ENCODE measurements at regions not wholly inside any gene's neighbourhood (a gene's known extent, or its start where the extent isn't known, plus 50 kb on each side); places are given as distances from the start of the nearest gene placed in this dataset.

DNA sequence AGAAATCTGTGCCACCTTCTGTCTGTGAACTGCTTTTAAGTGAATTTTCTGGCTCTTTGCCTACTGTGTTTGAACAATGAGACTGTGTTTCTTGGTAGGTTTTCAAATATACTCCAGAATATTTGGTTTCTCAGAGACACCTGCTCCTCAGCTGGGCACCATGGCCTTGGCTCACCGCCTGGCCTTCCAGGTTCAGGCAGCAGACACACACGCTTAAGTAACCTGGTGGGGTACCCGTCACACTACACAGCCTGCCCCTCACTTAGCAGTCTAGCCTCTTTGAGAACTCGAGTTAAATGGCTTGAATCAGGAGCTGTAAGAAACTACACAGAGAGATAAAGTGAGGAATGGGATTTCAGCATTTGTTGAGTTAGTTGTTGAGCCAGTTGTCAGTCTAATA, 530.5 kb downstream of the MTRR start (continued):
- TF ChIP-seq, protein P1, sequence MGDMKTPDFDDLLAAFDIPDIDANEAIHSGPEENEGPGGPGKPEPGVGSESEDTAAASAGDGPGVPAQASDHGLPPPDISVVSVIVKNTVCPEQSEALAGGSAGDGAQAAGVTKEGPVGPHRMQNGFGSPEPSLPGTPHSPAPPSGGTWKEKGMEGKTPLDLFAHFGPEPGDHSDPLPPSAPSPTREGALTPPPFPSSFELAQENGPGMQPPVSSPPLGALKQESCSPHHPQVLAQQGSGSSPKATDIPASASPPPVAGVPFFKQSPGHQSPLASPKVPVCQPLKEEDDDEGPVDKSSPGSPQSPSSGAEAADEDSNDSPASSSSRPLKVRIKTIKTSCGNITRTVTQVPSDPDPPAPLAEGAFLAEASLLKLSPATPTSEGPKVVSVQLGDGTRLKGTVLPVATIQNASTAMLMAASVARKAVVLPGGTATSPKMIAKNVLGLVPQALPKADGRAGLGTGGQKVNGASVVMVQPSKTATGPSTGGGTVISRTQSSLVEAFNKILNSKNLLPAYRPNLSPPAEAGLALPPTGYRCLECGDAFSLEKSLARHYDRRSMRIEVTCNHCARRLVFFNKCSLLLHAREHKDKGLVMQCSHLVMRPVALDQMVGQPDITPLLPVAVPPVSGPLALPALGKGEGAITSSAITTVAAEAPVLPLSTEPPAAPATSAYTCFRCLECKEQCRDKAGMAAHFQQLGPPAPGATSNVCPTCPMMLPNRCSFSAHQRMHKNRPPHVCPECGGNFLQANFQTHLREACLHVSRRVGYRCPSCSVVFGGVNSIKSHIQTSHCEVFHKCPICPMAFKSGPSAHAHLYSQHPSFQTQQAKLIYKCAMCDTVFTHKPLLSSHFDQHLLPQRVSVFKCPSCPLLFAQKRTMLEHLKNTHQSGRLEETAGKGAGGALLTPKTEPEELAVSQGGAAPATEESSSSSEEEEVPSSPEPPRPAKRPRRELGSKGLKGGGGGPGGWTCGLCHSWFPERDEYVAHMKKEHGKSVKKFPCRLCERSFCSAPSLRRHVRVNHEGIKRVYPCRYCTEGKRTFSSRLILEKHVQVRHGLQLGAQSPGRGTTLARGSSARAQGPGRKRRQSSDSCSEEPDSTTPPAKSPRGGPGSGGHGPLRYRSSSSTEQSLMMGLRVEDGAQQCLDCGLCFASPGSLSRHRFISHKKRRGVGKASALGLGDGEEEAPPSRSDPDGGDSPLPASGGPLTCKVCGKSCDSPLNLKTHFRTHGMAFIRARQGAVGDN (IDR thresholded peaks at IDR 0.05), result no peak
- TF ChIP-seq ZNF274 (IDR thresholded peaks at IDR 0.05; ENCODE audit: insufficient read depth, insufficient read length), result no peak
- TF ChIP-seq, protein P2, sequence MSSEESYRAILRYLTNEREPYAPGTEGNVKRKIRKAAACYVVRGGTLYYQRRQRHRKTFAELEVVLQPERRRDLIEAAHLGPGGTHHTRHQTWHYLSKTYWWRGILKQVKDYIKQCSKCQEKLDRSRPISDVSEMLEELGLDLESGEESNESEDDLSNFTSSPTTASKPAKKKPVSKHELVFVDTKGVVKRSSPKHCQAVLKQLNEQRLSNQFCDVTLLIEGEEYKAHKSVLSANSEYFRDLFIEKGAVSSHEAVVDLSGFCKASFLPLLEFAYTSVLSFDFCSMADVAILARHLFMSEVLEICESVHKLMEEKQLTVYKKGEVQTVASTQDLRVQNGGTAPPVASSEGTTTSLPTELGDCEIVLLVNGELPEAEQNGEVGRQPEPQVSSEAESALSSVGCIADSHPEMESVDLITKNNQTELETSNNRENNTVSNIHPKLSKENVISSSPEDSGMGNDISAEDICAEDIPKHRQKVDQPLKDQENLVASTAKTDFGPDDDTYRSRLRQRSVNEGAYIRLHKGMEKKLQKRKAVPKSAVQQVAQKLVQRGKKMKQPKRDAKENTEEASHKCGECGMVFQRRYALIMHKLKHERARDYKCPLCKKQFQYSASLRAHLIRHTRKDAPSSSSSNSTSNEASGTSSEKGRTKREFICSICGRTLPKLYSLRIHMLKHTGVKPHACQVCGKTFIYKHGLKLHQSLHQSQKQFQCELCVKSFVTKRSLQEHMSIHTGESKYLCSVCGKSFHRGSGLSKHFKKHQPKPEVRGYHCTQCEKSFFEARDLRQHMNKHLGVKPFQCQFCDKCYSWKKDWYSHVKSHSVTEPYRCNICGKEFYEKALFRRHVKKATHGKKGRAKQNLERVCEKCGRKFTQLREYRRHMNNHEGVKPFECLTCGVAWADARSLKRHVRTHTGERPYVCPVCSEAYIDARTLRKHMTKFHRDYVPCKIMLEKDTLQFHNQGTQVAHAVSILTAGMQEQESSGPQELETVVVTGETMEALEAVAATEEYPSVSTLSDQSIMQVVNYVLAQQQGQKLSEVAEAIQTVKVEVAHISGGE (CRISPR knock-in tag; IDR thresholded peaks at IDR 0.05), result no peak
- no peak for TF ChIP-seq ZNF207 (IDR thresholded peaks at IDR 0.05; ENCODE audit: borderline replicate concordance)
- no peak for TF ChIP-seq TCF12 (IDR thresholded peaks at IDR 0.05; ENCODE audit: low read depth, low read length)
- TF ChIP-seq BCL11A (IDR thresholded peaks at IDR 0.05; ENCODE audit: low read depth, low read length), result no peak

DNA sequence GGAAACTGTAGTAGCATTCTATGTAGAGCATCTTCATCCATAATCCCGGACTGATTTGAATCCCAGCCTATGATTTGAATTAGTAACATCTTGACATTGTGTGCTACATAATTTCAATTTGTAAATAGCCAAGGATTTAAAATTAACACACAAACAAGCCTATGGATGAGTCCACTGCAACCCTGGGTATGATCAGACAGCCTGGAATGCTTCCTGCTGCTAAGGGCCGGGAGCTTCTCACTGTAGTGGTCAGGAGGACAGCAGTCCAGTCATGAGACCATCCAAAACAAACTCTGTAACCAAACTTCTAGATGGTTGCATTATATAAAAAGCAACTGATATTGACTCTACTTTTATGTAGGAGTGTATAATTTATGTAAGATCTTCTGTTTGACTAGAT, 539.3 kb downstream of the MTRR start:
- TF ChIP-seq ZBED1 (IDR thresholded peaks at IDR 0.05; ENCODE audit: borderline replicate concordance), result no peak
- TF ChIP-seq SRF (IDR thresholded peaks at IDR 0.05; ENCODE audit: low read depth in 2 of 2, low read length in 2 of 2), result no peak
- TF ChIP-seq KDM1A (IDR thresholded peaks at IDR 0.05; ENCODE audit: borderline replicate concordance), result no peak
- TF ChIP-seq ZBTB33 (IDR thresholded peaks at IDR 0.05), result no peak
- ChIA-PET RAD21 (ENCODE audit: unreplicated experiment) (no interaction called here), SMC1A (ENCODE audit: uncharacterized antibody, unreplicated experiment) (no interaction called here), CTCF (no interaction called here), POLR2A (no interaction called here)
- intact Hi-C loops (cut with micrococcal nuclease; ENCODE audit: unreplicated experiment) (no loop called here), in situ Hi-C loops (cut with MboI) (no loop called here)
- Histone ChIP-seq H3K79me2 (ENCODE audit: control insufficient read depth, insufficient read depth, low read length) (no peaks in the 10 kb centered on the region), H2AFZ (ENCODE audit: control insufficient read depth, low read depth, low read length) (no peak overlapping the region), H3K27ac (ENCODE audit: control insufficient read depth, insufficient read depth) (no peak overlapping the region), H3K9me3 (replicated peaks; ENCODE audit: control insufficient read depth, insufficient read depth, low read length) (no peaks in the 10 kb centered on the region), H3K27me3 (replicated peaks in 1 of 2; ENCODE audit: control insufficient read depth in 2 of 2, insufficient read depth in 2 of 2, low read length in 1 of 2) (no peaks in the 10 kb centered on the region), H3K4me2 (ENCODE audit: control insufficient read depth, insufficient read depth) (no peak overlapping the region), H3K4me3 (no peak overlapping the region), H3K9ac (ENCODE audit: control insufficient read depth, insufficient read depth, low read length) (no peak overlapping the region), H3K4me1 (ENCODE audit: control insufficient read depth, insufficient read depth, low read length) (no peaks in the 10 kb centered on the region), H4K20me1 (ENCODE audit: control insufficient read depth, insufficient read depth) (no peaks in the 10 kb centered on the region), H3K36me3 (ENCODE audit: control insufficient read depth in 2 of 2, insufficient read depth in 2 of 2, low read length in 1 of 2) (no peaks in the 10 kb centered on the region)
- no peak for DNase-seq (ENCODE audit: low read depth, low spot score)
- 18% methylated on average over 2 of the region's 2 CpGs for WGBS (ENCODE audit: insufficient coverage, insufficient replicate concordance, low lambda C conversion rate, missing lambda C conversion rate)
- no peak for FAIRE-seq
- no peak for ATAC-seq
- BruUV-seq (replicated peaks), result no TSS peak

Measured in GM12878 (cell line).